ENCODE measurements at regions not wholly inside any gene's neighbourhood (a gene's known extent, or its start where the extent isn't known, plus 50 kb on each side); places are given as distances from the start of the nearest gene placed in this dataset.

- TF ChIP-seq CTCF (IDR thresholded peaks at IDR 0.05 in 4 of 5, conservative IDR thresholded peaks at IDR 0.05 in 1 of 5) (no peak), POLR2A (IDR thresholded peaks at IDR 0.05) (no peak)
Measured at GRCh38 chr13:112198396-112199010, 131.6 kb downstream of the SOX1 start.
